Liver (tissue), 8 donors: ENCODE measurements at regions not wholly inside any gene's neighbourhood (a gene's known extent, or its start where the extent isn't known, plus 50 kb on each side); places are given as distances from the start of the nearest gene placed in this dataset.

Source experiments
- DNase-seq: peaks from one replicate; pipeline ENCODE4 v3.0.0-alpha.2; 2017; ENCODE audit warnings: low spot score
- H3K27ac ChIP-seq, 2 donors: one replicate each; pipeline ENCODE4 v1.7.0; 2013; ENCODE audit warnings: inconsistent platforms in 2 of 2, low read length in 2 of 2, control low read depth in 1 of 2, low read depth in 1 of 2, mild to moderate bottlenecking in 1 of 2
- H3K27me3 ChIP-seq, 4 donors: one replicate each; pipeline versions ENCODE4 v1.6.1 to v1.7.0; 2013; ENCODE audit warnings: low read length in 3 of 4, inconsistent platforms in 1 of 4, mild to moderate bottlenecking in 1 of 4, moderate library complexity in 1 of 4; ENCODE audit not compliant: control insufficient read depth in 4 of 4, insufficient read depth in 4 of 4
- H3K36me3 ChIP-seq, 4 donors: one replicate each; pipeline versions ENCODE4 v1.6.1 to v1.7.0; 2013; ENCODE audit warnings: low read length in 3 of 4, mild to moderate bottlenecking in 3 of 4, low read depth in 1 of 4, moderate library complexity in 1 of 4; ENCODE audit not compliant: control insufficient read depth in 4 of 4, insufficient read depth in 3 of 4
- H3K4me1 ChIP-seq, 4 donors: one replicate each; pipeline versions ENCODE4 v1.6.1 to v1.7.0; 2013; ENCODE audit warnings: low read length in 3 of 4, mild to moderate bottlenecking in 3 of 4, moderate library complexity in 1 of 4; ENCODE audit not compliant: control insufficient read depth in 4 of 4, insufficient read depth in 4 of 4
- H3K4me3 ChIP-seq, 3 donors: one replicate each; pipeline versions ENCODE4 v1.6.1 to v1.7.0; 2013; ENCODE audit warnings: low read length in 3 of 3, control low read depth in 1 of 3, low read depth in 1 of 3, mild to moderate bottlenecking in 1 of 3
- H3K9ac ChIP-seq, 2 donors: one replicate each; pipeline ENCODE4 v1.7.0; 2013; ENCODE audit warnings: low read length in 2 of 2, mild to moderate bottlenecking in 2 of 2, moderate library complexity in 2 of 2, control low read depth in 1 of 2, low read depth in 1 of 2
- H3K9me3 ChIP-seq, 4 donors: one replicate each; pipeline versions ENCODE4 v1.6.1 to v1.7.0; 2013; ENCODE audit warnings: low read length in 3 of 4; ENCODE audit not compliant: control insufficient read depth in 4 of 4
- ATF3 ChIP-seq: IDR thresholded peaks from 2 replicates; pipeline ENCODE4 v1.6.1; 2016; ENCODE audit warnings: antibody characterized with exemption
- CTCF ChIP-seq: fragments of 150-350 bp; IDR thresholded peaks from 2 replicates; pipeline ENCODE4 v1.5.1; 2017; ENCODE audit warnings: improper control_type of control experiment, low read depth, low read length; ENCODE audit not compliant: missing input control
- EGR1 ChIP-seq, 2 donors: IDR thresholded peaks; 2 replicates each; pipeline ENCODE4 v1.6.1; 2016 to 2018; ENCODE audit warnings: antibody characterized with exemption in 2 of 2, low read depth in 2 of 2
- FOXA1 ChIP-seq: IDR thresholded peaks from 2 replicates; pipeline ENCODE4 v1.6.1; 2016; ENCODE audit warnings: antibody characterized with exemption
- FOXA2 ChIP-seq: IDR thresholded peaks from 2 replicates; pipeline ENCODE4 v1.6.1; 2016; ENCODE audit warnings: antibody characterized with exemption
- GABPA ChIP-seq, 2 donors: IDR thresholded peaks in 1 of 2; conservative IDR thresholded peaks in 1 of 2; 2 replicates each; pipeline ENCODE4 v1.6.1; 2016; ENCODE audit warnings: antibody characterized with exemption in 2 of 2, mild to moderate bottlenecking in 1 of 2, moderate library complexity in 1 of 2
- HNF4A ChIP-seq, 2 donors: conservative IDR thresholded peaks; 2 replicates each; pipeline ENCODE4 v1.6.1; 2016; ENCODE audit warnings: antibody characterized with exemption in 2 of 2, mild to moderate bottlenecking in 2 of 2
- HNF4G ChIP-seq: IDR thresholded peaks from 2 replicates; pipeline ENCODE4 v1.6.1; 2016; ENCODE audit warnings: antibody characterized with exemption
- JUND ChIP-seq, 2 donors: IDR thresholded peaks; 2 replicates each; pipeline ENCODE4 v1.6.1; 2016; ENCODE audit warnings: antibody characterized with exemption in 2 of 2
- MAX ChIP-seq: IDR thresholded peaks from 2 replicates; pipeline ENCODE4 v1.6.1; 2016; ENCODE audit warnings: antibody characterized with exemption
- NR2F2 ChIP-seq: IDR thresholded peaks from 2 replicates; pipeline ENCODE4 v1.6.1; 2016; ENCODE audit warnings: antibody characterized with exemption
- RAD21 ChIP-seq, 2 donors: IDR thresholded peaks; 2 replicates each; pipeline ENCODE4 v1.6.1; 2016; ENCODE audit warnings: antibody characterized with exemption in 2 of 2, mild to moderate bottlenecking in 2 of 2
- REST ChIP-seq: IDR thresholded peaks from 2 replicates; pipeline ENCODE4 v1.6.1; 2016; ENCODE audit warnings: antibody characterized with exemption, mild to moderate bottlenecking
- RXRA ChIP-seq, 2 donors: IDR thresholded peaks; 2 replicates each; pipeline ENCODE4 v1.6.1; 2017 to 2018; ENCODE audit warnings: antibody characterized with exemption in 2 of 2, mild to moderate bottlenecking in 1 of 2
- SP1 ChIP-seq: IDR thresholded peaks from 2 replicates; pipeline ENCODE4 v1.6.1; 2018; ENCODE audit warnings: antibody characterized with exemption, mild to moderate bottlenecking
- TAF1 ChIP-seq: conservative IDR thresholded peaks from 2 replicates; pipeline ENCODE4 v1.6.1; 2016; ENCODE audit warnings: antibody characterized with exemption, mild to moderate bottlenecking
- YY1 ChIP-seq: IDR thresholded peaks from 2 replicates; pipeline ENCODE4 v1.6.1; 2016; ENCODE audit warnings: antibody characterized with exemption, mild to moderate bottlenecking
- ZBTB33 ChIP-seq: IDR thresholded peaks from 2 replicates; pipeline ENCODE4 v1.6.1; 2016; ENCODE audit warnings: antibody characterized with exemption
- WGBS: extraction: QIAGEN DNeasy Blood & Tissue Kit; methylation state at CpG from one replicate; pipeline ENCODE4 v1.1.7; 2013; 5-methylcytosine and 5-hydroxymethylcytosine counted together
- donor health status: healthy.
- donor health status: healthy.
- donor health status: healthy.
- donor health status: healthy.
- donor health status: healthy.

- TF ChIP-seq CTCF: no peak
Observed at GRCh38 chr3:17941152-17941551, 198.7 kb upstream of the TBC1D5 start (continued).

GRCh38 chr3:17939157-17939556, 196.7 kb upstream of the TBC1D5 start:
- TF ChIP-seq JUND (IDR thresholded peaks at IDR 0.05) (no peak), TAF1 (no peak), SP1 (no peak), MAX (no peak), NR2F2 (no peak), GABPA (IDR thresholded peaks at IDR 0.05 in 1 of 2, conservative IDR thresholded peaks at IDR 0.05 in 1 of 2) (no peak), FOXA1 (no peak), ATF3 (no peak), HNF4G (no peak), HNF4A (conservative IDR thresholded peaks at IDR 0.05) (no peak), EGR1 (IDR thresholded peaks at IDR 0.05; ENCODE audit: low read depth in 2 of 2) (no peak), RAD21 (IDR thresholded peaks at IDR 0.05) (no peak), YY1 (no peak), RXRA (IDR thresholded peaks at IDR 0.05) (no peak), ZBTB33 (no peak), REST (no peak), CTCF (no peak), FOXA2 (no peak)
- Histone ChIP-seq H3K27ac (no peak overlapping the region), H3K27me3 (no peaks in the 10 kb centered on the region), H3K4me3 (no peak overlapping the region), H3K36me3 (no peaks in the 10 kb centered on the region), H3K9ac (no peak overlapping the region), H3K4me1 (no peaks in the 10 kb centered on the region), H3K9me3 (no peaks in the 10 kb centered on the region)
- no peak for DNase-seq
- whole genome bisulfite sequencing: 92% methylated on average over 16 of the region's 16 CpGs
